ENCODE measurements at regions not wholly inside any gene's neighbourhood (a gene's known extent, or its start where the extent isn't known, plus 50 kb on each side); places are given as distances from the start of the nearest gene placed in this dataset.
"Not testable (repeated sequence)": the region's sequence is repeated elsewhere in the genome, so short reads cannot be mapped to it uniquely, and the experiment has no call there.

DNA sequence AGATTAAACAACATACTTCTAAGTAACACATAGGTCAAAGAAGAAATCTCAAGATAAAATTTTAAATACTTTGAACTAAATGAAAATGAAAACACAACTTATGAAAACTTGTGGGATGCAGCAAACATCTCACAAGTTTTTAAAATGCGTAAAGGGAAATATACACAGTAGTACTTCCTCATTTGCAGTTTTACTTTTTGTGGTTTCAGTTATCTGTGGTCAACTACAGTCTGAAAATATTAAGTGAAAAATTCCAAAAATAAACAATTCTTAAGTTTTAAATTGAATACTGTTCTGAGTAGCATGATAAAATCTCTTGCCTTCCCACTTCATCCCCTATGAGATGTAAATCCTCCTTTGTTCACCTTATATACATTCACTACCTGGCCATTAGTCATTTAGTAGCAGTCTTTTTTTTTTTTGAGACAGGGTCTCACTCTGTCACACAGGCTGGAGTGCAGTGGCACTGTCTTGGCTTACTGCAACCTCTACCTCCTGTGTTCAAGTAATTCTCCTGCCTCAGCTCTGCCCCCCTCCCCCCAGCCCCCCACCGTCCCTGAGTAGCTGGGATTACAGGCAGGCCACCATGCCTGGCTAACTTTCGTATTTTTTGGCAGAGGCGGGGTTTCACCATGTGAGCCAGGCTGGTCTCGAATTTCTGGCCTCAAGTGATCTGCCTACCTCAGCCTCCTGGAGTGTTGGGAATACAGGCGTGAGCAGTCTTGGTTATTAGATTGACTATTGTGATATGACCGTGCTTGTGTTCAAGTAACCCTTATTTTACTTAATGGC lies 154.6 kb upstream of the AHI1 start:
- no peak for DNase-seq (ENCODE audit: low spot score)

DNA sequence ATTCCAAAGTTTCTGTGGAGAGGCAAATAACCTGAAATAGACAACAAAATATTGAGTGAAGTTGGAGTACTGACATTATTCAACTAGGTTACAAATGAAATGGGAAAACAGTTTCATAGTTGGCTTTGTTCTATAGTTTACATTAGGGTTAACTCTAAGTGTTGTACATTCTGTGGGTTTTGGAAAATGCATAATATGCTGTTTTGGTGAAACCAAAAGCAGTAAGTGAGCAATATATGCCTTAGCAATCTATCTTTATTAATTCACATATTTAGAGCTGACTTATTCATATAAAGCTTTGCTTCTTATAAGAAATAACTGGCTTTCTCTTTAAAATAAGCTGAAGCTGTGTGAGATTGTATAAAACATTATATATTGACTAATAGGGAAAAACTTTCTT lies 157.5 kb upstream of the AHI1 start:
- DNase-seq (ENCODE audit: low spot score): no peak

DNA sequence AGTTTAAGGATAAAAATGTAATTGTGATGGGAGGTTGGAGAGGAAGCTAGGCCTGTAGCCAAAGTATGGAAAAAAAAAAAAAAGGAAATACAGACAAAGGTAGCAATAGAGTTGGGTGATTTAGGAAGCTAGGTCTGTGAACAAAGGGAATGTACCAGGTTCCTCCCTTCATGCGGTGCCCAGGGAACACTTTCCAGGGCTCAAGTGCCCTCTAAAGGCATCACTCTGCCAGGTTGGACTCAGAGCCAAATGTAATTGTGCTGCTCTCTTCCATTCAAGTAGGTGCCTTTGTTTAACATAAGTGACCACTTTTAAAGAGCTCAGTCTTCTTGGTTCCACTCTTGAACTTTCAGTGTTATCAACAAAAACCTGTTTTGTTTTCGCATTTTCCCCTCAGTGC lies 159.7 kb upstream of the AHI1 start:
- DNase-seq (ENCODE audit: low spot score): no peak

DNA sequence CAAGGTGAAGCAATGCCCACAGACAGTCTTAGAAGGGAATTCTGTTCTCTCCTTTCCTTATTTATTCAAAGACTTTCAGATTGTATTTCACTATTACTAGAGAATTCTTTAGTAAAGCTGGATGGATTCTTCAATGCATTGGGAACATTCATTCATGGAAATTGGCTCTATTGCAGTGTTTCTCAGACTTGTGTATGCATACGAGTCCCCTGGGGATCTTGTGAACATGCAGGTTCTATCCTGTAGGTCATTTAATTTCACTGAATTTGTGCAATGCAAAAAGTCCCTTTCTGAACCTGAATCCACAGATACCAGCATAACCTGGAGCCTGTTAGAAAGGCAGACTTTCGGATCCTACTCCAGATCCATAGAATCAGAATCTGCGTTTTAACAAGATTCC lies 160.9 kb upstream of the AHI1 start:
- no peak for DNase-seq (ENCODE audit: low spot score)

DNA sequence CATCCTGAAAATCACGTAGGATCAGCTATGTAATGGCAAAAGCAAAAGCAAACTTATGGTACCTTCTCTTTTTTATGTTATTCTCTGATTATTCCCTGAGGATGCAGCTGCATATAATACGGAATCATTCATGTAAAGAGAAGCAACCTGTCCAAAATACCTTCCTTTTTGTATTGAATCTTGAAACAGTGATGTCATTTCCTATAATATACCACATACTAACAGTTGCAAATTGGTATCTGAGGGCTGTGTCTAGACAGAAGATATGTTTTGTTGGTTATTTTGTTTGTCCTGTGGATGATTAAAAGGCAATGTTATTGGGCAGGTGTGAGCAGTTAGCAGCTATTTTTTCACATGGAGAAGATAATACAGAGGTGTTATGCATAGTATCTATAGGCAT lies 161.4 kb upstream of the AHI1 start:
- no peak for DNase-seq (ENCODE audit: low spot score)

DNA sequence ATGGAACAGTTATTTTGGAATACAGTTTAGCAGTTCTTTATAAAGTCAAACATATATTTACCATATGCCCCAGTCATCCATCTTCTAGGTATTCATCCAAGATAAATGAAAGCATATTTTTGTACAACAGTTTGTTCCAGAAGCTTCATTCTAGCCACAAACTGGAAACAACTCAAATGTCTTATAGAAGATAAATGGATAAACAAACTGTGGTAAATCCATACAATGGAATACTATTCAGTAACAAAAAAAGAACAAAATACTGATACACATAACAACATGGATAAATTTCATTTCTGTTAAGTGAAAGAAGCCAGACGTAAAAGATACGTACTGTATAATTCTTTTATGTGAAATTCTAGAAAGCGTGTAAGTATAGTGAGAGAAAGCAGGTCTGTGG lies 167.0 kb upstream of the AHI1 start:
- no peak for DNase-seq (ENCODE audit: low spot score)

DNA sequence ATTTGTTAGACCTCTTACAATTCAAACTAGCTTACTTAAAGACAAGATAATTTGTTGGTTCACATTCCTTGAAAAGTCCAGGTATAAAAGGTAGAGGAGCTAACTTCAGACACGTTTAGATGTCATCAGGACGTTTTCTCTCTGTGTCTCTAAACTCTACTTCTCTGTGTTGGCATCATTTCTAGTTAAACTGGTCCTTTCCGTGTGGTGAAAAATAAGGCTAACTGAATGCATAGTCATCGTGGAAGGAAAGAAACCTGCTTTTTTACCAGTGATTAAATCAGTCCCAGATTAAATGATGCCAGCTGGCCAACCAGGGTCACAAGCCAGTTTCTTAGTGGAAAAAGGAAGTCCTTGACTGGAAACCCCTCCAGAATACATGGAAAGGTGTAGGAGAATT lies 168.4 kb upstream of the AHI1 start:
- no peak for DNase-seq (ENCODE audit: low spot score)

DNA sequence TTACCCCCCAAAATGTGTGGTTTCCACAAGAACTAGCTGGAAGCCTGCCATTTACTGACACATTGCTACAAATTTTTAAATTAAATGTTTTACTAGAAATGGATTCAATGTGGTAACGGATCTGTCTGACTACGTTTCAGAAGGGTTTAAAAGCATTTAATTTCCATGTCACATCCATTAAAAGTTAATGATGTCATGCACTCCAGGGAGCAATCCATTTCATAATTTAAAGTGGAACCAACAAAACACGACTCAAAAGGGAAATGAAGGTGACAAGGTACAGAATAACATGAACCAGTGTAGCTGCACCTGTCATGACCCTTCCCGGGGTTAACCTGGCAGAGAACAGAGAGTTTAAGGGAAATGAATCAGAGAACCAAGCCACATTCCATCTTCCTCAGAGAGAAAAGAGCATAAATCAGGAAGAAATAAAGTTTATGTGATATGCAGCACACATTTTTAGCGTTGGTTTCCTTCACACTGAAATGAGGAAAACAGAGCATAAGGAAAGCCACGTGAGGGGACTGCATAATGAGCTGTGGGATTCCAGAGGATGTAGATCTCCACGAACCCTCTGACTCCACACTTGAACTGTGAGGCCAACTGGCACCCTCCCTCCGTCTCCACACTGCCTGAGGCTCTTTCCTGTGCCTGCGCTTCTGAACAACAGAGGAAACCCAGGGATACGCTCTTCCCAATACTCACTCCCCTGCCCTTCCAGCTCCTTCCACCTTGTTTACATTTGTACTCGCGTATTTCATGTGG lies 170.3 kb upstream of the AHI1 start:
- no peak for DNase-seq (ENCODE audit: low spot score)

DNA sequence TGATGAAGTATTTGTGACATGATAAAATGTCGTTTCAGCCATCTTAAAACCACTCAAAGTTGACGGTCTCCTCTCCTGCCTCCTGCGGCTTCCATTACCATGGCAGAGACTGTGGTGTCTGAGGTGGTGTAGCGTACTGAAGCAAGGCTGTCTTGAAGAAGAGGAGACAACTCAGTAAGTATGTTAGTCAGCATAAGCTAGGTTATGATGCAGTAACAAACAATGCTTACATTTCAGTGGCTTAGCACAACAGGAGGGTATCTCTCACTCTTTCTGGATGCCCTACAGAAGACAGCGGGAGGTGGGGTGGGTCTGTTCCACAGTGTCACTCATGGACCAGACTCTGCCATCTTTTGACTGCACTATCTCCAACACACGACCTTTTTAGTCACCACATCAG lies 174.7 kb upstream of the AHI1 start:
- no peak for DNase-seq (ENCODE audit: low spot score)

DNA sequence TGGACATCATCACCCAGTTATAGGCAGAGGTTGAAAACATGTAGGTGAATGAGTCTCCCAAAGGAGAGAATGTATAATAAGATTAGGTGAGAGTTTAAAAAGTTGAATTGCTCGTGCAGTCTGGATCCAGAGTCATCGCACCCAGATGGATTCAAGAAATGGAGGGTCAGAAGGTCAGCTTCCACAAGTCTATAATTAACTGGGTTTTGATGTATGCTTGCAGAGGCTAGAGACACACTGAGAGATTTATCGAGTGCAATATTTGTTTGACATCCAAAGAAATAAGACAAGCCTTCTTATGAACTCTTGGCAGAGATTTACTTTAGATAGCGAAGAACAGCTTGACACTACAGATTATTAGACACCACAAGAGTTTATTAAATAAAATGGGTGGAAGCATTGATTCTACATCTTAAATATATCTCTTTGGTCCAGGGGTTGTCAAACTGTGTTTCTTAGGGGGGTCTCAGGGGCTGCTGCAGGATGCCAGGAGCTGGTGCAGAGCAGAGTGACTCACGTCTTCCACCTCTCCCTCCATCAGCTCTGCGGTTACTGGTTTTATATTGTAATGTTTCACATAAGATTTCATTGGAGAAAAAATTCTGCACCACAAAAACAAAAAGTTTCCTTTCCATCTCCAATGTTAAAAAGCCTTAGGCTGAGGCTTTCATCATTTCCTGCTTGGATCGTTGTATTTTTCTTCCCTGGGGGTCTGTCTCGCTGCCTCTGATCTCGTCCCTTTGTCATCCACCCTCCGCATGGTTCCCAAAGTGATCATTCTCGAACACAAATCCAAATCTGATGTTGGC lies 176.2 kb upstream of the AHI1 start:
- no peak for DNase-seq (ENCODE audit: low spot score)

DNA sequence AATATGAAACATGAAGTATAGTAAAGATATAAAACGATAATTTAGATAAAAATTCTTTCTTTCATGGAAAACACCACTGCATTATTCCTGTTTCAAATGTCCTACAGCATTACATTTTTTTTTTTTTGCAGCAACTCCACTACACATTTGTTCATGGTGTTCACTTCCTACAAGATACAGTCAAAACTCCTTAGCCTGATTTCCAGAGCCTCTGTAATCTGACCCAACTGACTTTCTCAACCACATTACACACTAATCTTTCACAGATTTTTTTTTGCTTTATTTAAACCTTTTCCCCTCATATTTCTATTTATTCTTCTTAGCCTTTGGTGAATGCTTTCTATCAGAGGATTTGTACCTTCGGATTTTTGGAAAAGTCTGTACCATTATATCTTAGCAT lies 176.5 kb upstream of the PDE7B start:
- no peak for DNase-seq (ENCODE audit: low spot score)

DNA sequence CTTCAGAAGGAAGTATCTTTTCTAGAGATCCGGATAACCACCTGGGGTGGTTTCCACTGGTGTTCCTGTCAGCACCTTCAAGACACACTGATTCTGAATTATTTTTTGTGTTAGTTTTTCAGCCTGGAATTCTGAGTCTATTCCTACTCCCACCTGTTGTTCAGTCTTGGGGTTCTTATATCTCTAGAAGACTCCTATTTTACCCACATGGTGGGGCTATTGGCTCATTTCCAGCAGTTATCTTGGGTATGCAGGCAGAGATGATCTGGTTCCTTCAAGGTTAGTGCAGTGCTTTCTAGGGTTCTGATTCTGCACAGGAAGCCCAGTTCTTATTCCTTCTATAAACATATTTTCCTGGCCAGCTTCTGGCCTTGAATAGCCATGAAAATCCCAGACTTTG lies 175.6 kb upstream of the PDE7B start:
- DNase-seq (ENCODE audit: low spot score): peak; percentile 13

DNA sequence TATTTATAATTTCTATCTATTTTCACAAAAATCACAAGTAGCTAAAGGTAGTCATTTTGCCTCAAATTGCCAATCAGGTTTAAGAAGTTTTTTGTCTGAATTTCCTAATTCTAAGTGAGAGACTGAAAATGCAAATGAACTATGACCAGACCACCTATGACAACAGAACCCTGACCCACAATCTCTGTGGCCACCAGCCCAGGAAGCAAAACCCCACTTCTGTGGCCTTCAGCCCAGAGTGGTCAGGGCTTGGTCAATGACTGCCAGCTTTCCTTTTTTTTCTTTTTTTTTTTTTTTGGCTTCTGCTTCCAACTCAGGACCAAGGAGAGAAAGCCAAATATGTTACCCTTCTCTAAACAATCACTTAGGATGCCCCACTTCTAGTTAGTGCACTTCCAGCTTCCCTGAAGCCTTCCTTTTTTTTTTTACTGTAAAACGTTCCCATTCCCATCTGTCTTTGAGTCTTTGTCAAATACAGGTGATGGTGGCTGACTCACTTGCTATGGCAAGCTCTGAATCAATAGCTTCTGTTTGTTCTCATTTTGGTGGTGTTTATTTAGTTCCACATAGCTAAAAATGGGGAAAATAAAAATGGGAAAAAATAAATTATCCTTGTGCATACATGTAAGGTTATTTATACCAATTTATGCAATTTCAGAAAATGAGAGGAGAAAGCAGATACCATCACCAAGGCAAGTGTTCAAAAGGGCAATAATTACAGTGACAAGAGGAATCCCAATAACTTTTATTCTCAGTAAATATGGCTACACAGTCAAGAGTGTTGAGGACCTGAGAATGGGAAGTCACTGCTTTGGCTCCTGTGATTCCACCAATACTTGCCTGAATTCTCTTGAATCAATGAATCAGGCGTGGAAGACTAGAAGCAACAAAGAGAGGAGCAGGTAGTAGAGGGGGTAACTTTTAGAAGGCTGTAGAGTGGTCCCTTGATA lies 170.3 kb upstream of the PDE7B start:
- DNase-seq (ENCODE audit: low spot score): no peak

DNA sequence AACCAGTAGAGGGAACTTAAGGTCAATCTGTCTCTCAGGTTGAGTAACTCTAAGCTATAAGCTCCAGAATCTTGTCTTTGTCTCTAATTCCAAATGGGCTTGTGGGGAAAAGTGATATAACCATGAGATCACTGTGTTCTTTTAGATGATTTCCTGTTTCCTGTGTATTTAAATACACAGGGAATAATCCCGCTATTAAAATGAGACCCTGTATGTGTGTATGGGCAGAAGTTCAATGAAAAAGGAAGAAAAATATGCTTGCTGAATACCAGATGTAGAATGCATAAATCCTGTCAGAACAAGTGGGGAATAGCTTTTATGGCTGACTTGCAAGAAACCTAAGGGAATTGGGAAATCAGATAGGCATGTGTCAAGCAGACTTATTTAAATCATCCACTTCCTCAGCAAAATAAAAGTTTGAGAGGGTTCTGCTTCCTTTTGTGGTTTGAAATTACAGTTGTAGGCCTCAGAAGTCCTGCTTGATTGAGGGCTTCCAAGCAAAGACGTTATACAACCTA lies 164.7 kb upstream of the PDE7B start:
- DNase-seq (ENCODE audit: low spot score): no peak

DNA sequence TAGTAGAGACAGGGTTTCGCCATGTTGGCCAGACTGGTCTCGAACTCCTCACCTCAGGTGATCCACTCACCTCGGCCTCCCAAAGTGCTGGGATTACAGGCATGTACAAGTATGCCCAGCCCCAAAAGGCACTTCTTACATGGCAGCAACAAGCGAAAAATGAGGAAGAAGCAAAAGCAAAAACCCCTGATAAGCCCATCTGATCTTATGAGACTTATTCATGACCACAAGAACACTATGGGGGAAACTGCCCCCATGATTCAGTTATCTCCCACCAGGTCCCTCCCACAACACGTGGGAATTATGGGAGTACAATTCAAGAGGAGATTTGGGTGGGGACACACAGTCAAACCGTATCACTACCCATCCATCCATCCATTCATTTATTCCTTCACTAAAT lies 163.0 kb upstream of the PDE7B start:
- not testable (repeated sequence) for DNase-seq (ENCODE audit: low spot score)

DNA sequence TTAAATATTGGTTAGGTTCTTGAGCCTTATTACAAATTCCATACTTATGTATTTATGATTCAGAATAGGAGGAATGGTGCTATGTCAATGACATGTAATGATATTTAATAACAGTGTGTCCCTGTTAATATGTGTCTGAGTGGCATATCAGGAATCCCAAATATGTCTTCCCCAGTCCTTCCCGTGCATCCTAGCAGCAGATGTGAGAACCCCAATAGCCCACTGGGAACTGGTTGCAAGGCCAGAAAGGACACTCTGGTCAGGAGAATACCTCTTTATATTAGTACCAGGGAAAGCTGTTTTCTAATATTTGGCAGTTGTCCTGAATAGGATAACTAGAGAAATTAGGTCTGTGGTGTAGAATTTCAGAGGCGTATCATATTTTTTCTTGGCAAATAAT lies 159.1 kb upstream of the PDE7B start:
- DNase-seq (ENCODE audit: low spot score): no peak

DNA sequence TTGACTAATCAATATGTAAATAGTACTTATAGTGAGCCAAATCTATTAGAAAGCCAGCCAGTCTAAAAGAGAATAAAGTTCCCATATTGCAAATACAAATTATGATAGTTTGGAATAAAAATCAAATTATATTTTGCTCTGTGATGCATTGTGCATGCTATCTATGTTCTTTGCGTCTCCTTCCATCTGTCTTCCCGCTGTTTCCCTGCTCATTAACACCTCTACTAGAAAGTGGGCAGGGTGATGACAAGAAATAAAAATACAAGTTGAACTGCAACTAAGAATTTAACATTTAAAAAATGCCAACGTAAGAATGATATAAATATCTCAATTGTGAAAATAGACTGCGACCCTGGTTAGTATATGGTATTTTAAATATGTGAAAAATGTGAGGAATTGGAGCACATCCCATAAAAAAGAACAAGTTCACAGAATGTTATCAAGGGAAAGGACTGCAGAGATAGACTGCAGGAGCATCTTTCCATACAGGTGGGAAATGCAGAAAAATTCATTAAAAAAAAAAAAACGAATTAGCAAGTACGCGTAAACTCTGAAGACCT lies 157.6 kb upstream of the PDE7B start:
- no peak for DNase-seq (ENCODE audit: low spot score)

DNA sequence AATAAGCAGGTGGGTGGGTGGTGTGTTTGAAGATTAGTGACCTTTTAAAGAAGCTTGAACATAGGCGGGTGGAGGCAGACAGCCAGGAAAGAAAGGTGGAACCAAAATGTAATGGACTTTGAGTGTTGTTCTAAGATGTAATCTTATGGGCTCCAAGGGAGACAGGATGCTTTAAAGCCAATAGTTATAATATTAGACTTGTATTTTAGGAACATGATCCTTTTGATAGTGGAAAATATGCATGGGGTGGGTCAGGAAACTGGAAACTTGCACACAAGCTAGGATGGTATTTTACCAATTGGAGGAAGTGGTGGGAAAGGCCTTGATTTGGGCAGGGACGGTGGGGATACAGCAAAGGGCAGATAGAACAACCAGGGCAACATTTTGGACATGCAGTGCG lies 151.8 kb upstream of the PDE7B start:
- DNase-seq (ENCODE audit: low spot score): no peak

DNA sequence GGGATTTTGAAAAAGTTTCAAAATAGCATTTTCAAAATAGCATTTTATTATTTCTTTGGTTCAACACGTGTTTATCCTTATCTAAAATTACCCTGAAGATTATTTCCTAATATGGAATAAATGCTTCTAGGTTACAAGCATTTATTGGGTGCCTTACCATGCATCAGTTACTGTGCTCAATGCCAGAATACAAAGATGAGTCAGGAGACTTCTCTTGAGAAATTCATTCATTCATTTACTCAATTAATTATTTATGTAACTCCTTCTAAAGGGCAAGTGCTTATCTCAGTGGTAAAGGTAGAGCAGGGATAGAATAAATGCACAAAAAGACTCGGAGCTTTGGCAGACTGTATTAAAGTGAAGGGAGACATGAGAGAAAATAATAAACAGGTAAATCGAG lies 150.1 kb upstream of the PDE7B start:
- DNase-seq (ENCODE audit: low spot score): no peak

DNA sequence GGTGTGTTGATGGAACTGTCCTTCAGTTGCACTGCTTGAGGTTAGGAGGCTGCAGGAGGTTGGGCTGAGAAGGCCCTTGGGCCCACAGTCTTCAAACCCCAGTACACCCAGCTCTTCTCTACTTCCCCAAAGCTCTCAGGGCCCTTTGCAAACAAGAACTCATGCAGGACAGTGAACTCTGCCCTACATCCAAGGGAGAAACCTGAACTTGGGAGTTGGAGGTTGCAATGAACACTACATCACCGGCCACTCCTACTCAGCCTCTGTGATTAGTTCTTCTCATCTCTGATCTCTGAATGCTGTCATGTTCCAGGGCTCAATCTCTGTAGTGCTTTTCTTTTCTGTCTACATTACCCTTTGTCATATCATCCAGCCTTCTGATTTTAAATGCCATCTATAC lies 148.5 kb upstream of the PDE7B start:
- no peak for DNase-seq (ENCODE audit: low spot score)

DNA sequence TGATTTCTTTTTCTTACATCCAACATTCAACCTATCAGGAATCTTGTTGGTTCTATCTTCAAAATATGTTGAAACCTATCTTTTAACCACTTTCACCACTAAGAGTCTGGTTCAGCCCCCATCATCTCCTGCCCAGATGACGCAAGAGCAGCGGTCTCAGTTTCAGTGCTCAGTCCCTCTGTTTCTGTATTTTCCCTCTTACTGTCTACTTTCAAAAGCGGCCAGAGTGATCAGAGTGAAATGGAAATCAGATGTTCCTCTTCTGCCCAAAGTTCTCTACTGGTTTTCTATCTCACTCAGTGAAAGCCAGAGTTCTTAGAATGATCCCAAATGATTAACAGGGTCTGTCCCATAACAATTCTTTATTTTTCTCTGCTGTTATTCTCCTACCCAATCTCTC lies 147.9 kb upstream of the PDE7B start:
- DNase-seq (ENCODE audit: low spot score): no peak

Data from germinal center (tissue), 1 donor.